Motor neuron (in vitro differentiated cells): ENCODE measurements at regions not wholly inside any gene's neighbourhood (a gene's known extent, or its start where the extent isn't known, plus 50 kb on each side); places are given as distances from the start of the nearest gene placed in this dataset.
A peak's percentile ranks its signal among the peaks of the same experiment; 100 is the strongest.

Experiments
- ATAC-seq, 8 experiments: fragments of 200-7000 bp; cut with Tn5 transposase; replicated peaks in 6 of 8; 2 replicates each; pipeline ENCODE4 v1.8.0; 2021; ENCODE audit warnings: mild to moderate bottlenecking in 8 of 8, moderate library complexity in 8 of 8
- H3K27ac ChIP-seq, 2 donors: fragments of 250-450 bp; sonication (Bioruptor Pico); 2 replicates each; pipeline ENCODE4 v1.9.0; 2021; ENCODE audit warnings: antibody characterized with exemption in 2 of 2, mild to moderate bottlenecking in 2 of 2, moderate library complexity in 1 of 2
- H3K4me1 ChIP-seq, 2 donors: fragments of 250-450 bp; sonication (Bioruptor Pico); replicated peaks in 1 of 2; 2 replicates each; pipeline ENCODE4 v1.6.1; 2021; ENCODE audit warnings: antibody characterized with exemption in 2 of 2, mild to moderate bottlenecking in 2 of 2, moderate library complexity in 1 of 2
- H3K4me3 ChIP-seq, 5 donors: fragments of 250-450 bp; sonication (Bioruptor Pico); 2 replicates each; pipeline ENCODE4 v1.9.0; 2021; ENCODE audit warnings: antibody characterized with exemption in 5 of 5, mild to moderate bottlenecking in 5 of 5, moderate library complexity in 4 of 5
- WGBS, 10 experiments: fragments of 450-650 bp; shearing (Covaris generic); methylation state at CpG; one replicate each; pipeline ENCODE4 v1.0.0; 2022; 5-methylcytosine and 5-hydroxymethylcytosine counted together
- in situ Hi-C, 9 experiments: fragments of 400-800 bp; cut with MboI; loops; one replicate each; pipeline ENCODE4 v1.15.0; 2021; ENCODE audit warnings: low sequenced_read_pairs in 9 of 9, low pct_unique_long_range_greater_than_20kb in 2 of 9; ENCODE audit not compliant: unreplicated experiment in 9 of 9

GRCh38 chr12:60020068-60020467 lies 424.2 kb downstream of the SLC16A7 start:
- Histone ChIP-seq H3K27ac (no peak overlapping the region), H3K4me3 (no peak overlapping the region), H3K4me1 (no peaks in the 10 kb centered on the region)
- ATAC-seq: no peak
- in situ Hi-C loops: no loop called here
- WGBS, 10 experiments: 17 to 67% (median 44%) methylated on average over 1 to 2 of the region's 2 CpGs

DNA sequence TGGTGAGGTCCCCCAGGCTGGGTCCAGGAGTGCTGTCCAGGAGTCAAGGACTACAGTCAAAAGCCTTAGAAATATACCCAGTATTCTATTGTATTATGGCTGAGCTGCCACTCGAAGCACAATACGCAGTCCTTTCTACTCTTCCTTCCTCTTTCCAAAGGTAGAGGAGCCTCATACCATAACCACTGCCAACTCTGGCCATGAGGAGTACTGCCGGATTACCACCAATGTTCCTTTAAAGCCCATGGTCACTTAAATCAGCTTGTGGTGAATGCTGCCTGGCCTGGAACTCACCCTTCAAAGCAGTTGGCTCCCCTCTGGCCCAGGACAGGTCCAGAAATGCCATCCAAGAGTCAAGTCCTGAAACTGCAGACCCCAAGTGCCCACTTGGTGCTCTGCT lies 425.4 kb downstream of the SLC16A7 start:
- Histone ChIP-seq H3K27ac (no peak overlapping the region), H3K4me1 (no peaks in the 10 kb centered on the region), H3K4me3 (no peak overlapping the region)
- ATAC-seq: no peak
- WGBS, 10 experiments: 76 to 100% (median 100%) methylated on average over 1 to 3 of the region's 3 CpGs; no CpG with 5 or more reads in 6 of the 10 experiments
- in situ Hi-C loops: no loop called here

- in situ Hi-C loops: no loop called here
Measured at GRCh38 chr12:60027266-60027665, 431.4 kb downstream of the SLC16A7 start.

DNA sequence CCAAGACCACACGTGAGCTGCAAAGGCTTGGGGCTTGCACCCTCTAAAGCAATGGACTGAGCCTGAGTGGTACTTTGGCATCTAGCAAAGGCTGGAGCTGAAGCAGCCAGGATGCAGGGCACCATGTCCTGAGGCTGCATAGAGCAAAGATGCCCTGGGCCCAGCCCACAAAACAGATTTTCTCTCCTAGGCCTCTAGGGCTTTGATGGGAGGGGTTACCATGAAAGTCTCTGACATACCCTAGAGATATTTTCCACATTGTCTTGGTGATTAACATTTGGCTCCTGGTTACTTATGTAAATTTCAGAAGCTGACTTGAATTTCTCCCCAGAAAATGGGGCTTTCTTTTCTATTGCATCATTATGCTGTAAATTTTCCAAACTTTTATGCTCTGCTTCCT lies 438.3 kb downstream of the SLC16A7 start:
- in situ Hi-C loops: no loop called here
- H3K4me1 ChIP-seq: no peaks in the 10 kb centered on the region
- ATAC-seq: peak in 2 of 8 experiments; percentile 74 to 85
- H3K4me3 ChIP-seq: no peak overlapping the region
- H3K27ac ChIP-seq: no peak overlapping the region
- 40% methylated on average over 1 of the region's 1 CpG; no CpG with 5 or more reads in 9 of the 10 experiments for WGBS, 10 experiments

More at GRCh38 chr12:60027266-60027665, 431.4 kb downstream of the SLC16A7 start:
- no peak for ATAC-seq
- Histone ChIP-seq H3K4me3 (no peak overlapping the region), H3K27ac (no peak overlapping the region), H3K4me1 (no peaks in the 10 kb centered on the region)
- WGBS, 10 experiments: 56 to 100% (median 86%) methylated on average over 1 to 3 of the region's 3 CpGs; no CpG with 5 or more reads in 1 of the 10 experiments

DNA sequence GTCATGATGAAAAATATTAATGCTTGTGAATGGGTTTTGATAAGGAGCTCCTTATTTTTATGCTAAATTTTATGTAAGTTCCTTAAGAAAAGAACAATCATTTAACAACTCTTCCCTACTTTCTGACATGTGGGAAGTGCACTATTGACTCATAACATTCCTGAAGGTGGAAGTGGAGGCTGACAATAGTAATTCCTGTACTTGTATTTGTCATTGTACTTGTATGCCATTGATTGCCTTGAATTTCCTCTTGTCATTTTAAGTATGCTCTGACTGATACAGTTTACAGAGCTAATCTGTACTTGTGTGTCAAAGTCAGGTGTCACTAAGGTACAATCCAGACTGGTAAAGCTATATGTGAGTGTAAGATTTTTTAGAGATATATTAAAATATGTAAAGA lies 440.0 kb downstream of the SLC16A7 start:
- H3K4me3 ChIP-seq: no peak overlapping the region
- ATAC-seq: no peak
- H3K4me1 ChIP-seq: no peaks in the 10 kb centered on the region
- H3K27ac ChIP-seq: no peak overlapping the region
- in situ Hi-C loops: no loop called here

DNA sequence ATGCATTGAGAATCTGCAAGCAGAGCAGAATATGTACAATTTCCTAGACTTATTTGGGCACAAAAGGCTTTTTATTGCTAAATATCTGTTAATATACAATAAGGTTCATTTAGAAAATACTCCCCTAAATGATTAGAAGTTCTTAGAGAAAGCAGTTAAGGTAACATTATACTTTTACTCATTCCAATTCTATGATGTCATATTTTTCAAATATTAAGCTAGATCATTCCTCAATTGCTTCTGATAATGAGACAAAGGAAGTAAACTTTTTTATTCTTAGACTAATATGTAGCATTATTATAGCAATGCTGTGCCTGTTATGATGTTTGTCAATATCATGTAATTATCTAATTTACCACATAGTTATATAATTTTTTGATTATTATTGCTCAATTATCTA lies 447.0 kb downstream of the SLC16A7 start:
- Histone ChIP-seq H3K4me3 (no peak overlapping the region), H3K27ac (no peak overlapping the region), H3K4me1 (peaks cover 0 to 7% of the 10 kb centered on the region in 2 donors)
- in situ Hi-C loops: no loop called here
- ATAC-seq: no peak

DNA sequence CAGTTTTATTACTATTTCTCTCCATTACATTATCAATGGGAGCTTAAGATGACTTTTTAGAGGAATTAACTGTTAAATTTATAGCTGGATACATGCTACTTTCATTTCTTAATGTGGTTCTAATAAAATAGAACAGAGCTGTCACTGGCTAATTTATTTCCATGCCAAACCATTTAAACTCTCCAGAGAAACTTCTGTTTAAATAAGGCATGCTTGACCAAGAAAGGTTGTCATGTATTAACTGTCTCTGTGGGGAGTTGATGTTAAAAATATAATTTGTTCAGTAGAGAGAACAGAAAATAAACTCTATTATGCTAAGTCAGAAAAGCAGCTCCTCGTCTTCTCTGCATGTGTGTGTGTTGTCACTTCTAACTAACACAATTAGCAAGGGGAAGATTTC lies 447.4 kb downstream of the SLC16A7 start:
- in situ Hi-C loops: no loop called here
- peaks cover 0 to 7% of the 10 kb centered on the region in 2 donors for H3K4me1 ChIP-seq
- no peak overlapping the region for H3K4me3 ChIP-seq
- H3K27ac ChIP-seq: no peak overlapping the region
- ATAC-seq: peak in 3 of 8 experiments; percentile 6 to 82 (median 24)
- 0 to 78% (median 36%) methylated on average over 1 of the region's 1 CpG; no CpG with 5 or more reads in 1 of the 10 experiments for WGBS, 10 experiments

GRCh38 chr12:60052483-60052882 lies 456.7 kb downstream of the SLC16A7 start:
- H3K27ac ChIP-seq: no peak overlapping the region
- H3K4me1 ChIP-seq: no peaks in the 10 kb centered on the region
- in situ Hi-C loops: no loop called here
- 77 to 100% (median 92%) methylated on average over 1 to 2 of the region's 2 CpGs; no CpG with 5 or more reads in 2 of the 10 experiments for WGBS, 10 experiments
- ATAC-seq: no peak
- H3K4me3 ChIP-seq: no peak overlapping the region

- no peak overlapping the region for H3K27ac ChIP-seq
- in situ Hi-C loops: no loop called here
- ATAC-seq: peak in 2 of 8 experiments; percentile 50 to 62
- H3K4me3 ChIP-seq: no peak overlapping the region
- no peaks in the 10 kb centered on the region for H3K4me1 ChIP-seq
Measured at GRCh38 chr12:60059180-60059579, 463.4 kb downstream of the SLC16A7 start.

GRCh38 chr12:60066655-60067054 lies 470.8 kb downstream of the SLC16A7 start:
- Histone ChIP-seq H3K4me1 (no peaks in the 10 kb centered on the region), H3K27ac (no peak overlapping the region), H3K4me3 (no peak overlapping the region)
- ATAC-seq: no peak
- in situ Hi-C loops: no loop called here
- WGBS, 10 experiments: 20 to 100% (median 100%) methylated on average over 1 of the region's 1 CpG; no CpG with 5 or more reads in 3 of the 10 experiments

- Histone ChIP-seq H3K4me1 (no peaks in the 10 kb centered on the region), H3K4me3 (no peak overlapping the region), H3K27ac (no peak overlapping the region)
- in situ Hi-C loops: no loop called here
- ATAC-seq: no peak
- WGBS, 10 experiments: 71 to 100% (median 90%) methylated on average over 1 of the region's 1 CpG; no CpG with 5 or more reads in 1 of the 10 experiments
Measured at GRCh38 chr12:60070552-60070951, 474.7 kb downstream of the SLC16A7 start.

DNA sequence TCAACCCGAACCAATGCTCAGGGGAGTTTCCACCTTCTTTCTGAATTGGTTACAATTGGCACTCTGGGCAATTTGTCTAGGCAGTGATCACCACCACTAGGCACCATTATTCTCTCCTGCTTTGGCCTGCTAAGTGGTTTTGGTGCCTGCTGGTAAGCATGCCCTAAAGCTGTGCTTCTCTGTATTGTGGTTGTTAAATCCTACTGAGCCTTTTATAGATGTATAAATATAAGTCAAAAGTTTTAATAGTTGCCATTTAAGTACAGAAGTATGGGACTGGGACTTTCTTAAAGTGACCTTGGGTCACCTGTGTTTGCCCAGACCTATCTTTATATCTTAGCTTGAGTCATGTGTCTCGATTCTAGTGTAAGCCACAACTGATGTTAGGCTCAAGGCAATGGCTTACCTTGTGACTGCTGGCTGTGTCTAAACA lies 475.9 kb downstream of the SLC16A7 start:
- in situ Hi-C loops: no loop called here
- Histone ChIP-seq H3K4me3 (no peak overlapping the region), H3K4me1 (no peaks in the 10 kb centered on the region), H3K27ac (no peak overlapping the region)
- no peak for ATAC-seq
- WGBS, 10 experiments: 18 to 100% (median 86%) methylated on average over 1 to 2 of the region's 2 CpGs; no CpG with 5 or more reads in 4 of the 10 experiments

DNA sequence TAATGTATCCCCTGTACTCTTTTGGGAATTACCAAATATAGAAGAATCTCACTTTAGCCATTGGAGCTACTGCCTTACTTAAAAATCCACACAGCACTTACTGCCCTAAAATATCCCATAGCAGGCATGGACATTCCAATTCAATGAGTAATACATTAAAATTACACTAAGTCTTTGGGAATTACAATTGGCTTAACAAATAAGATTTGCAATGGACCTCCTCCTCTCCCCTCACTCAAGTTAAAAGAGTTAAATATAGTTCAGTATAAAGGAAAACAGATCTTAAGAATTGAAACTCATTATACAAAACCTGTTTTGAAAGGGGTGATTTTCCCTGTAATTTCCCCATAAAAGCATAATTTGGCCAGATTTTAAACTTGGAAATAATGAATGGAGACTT lies 477.1 kb downstream of the SLC16A7 start:
- Histone ChIP-seq H3K4me1 (no peaks in the 10 kb centered on the region), H3K4me3 (no peak overlapping the region), H3K27ac (no peak overlapping the region)
- in situ Hi-C loops: no loop called here
- ATAC-seq: peak in 1 of 8 experiments; percentile 20

DNA sequence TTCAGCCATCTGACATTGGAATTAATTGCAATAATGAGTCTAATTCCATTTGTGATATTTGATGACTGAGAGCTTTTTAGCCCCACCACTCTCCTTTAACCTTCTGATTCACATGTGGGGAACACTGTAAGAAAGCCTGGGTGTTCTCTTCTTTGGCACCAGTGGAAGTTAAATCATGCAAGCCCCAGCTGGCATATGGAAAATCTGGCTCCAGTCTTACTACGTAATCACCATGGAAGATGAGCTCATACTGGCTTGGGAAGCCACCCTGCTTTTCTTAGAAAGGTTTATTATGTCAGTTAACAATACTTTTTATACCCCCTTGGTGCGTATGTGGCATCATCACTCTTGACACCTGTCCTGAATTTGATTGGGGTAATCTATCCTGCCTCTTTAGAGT lies 479.3 kb downstream of the SLC16A7 start:
- in situ Hi-C loops: no loop called here

More for the DNA sequence above, 479.3 kb downstream of the SLC16A7 start:
- peak in 1 of 8 experiments; percentile 21 for ATAC-seq
- WGBS, 10 experiments: 60 to 100% (median 83%) methylated on average over 1 to 2 of the region's 2 CpGs; no CpG with 5 or more reads in 2 of the 10 experiments
- H3K4me3 ChIP-seq: no peak overlapping the region
- H3K4me1 ChIP-seq: no peaks in the 10 kb centered on the region
- no peak overlapping the region for H3K27ac ChIP-seq
